ENCODE measurements at regions not wholly inside any gene's neighbourhood (a gene's known extent, or its start where the extent isn't known, plus 50 kb on each side); places are given as distances from the start of the nearest gene placed in this dataset.

DNA sequence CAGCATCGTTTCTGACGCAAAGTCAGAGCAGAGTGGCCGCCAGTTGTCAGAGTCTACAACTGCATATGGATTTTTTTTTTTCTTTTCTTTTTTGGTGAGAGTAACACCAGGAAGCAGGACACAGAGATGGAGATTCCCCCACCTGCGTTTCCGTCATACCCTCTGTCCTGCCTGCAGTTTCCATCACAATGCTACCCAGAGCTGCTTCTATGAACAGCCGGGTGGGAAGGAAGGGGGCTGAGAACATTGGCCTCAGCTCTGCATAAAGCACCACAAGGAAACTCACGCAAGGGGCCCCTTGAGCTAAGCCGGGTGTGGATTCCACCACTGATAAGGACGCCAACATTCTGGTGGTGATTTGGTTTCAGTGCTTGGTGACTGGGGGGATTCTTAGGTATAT, 183.5 kb upstream of the AFDN start:
- ATAC-seq (no peak), DNase-seq (no peak)
- Mint-ChIP-seq H3K9me3 (peaks cover 2% of the 10 kb centered on the region), H3K4me1 (ENCODE audit: low read depth) (no peaks in the 10 kb centered on the region), H3K36me3 (ENCODE audit: low read depth) (no peaks in the 10 kb centered on the region), H3K27me3 (peaks cover 7% of the 10 kb centered on the region), H3K27ac (no peak overlapping the region), H3K4me3 (no peak overlapping the region)
- intact Hi-C loops (cut with micrococcal nuclease) = no loop called here
- ChIA-PET POLR2A (no interaction called here), CTCF (no interaction called here)
- TF ChIP-seq, protein P1, sequence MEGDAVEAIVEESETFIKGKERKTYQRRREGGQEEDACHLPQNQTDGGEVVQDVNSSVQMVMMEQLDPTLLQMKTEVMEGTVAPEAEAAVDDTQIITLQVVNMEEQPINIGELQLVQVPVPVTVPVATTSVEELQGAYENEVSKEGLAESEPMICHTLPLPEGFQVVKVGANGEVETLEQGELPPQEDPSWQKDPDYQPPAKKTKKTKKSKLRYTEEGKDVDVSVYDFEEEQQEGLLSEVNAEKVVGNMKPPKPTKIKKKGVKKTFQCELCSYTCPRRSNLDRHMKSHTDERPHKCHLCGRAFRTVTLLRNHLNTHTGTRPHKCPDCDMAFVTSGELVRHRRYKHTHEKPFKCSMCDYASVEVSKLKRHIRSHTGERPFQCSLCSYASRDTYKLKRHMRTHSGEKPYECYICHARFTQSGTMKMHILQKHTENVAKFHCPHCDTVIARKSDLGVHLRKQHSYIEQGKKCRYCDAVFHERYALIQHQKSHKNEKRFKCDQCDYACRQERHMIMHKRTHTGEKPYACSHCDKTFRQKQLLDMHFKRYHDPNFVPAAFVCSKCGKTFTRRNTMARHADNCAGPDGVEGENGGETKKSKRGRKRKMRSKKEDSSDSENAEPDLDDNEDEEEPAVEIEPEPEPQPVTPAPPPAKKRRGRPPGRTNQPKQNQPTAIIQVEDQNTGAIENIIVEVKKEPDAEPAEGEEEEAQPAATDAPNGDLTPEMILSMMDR (IDR thresholded peaks at IDR 0.05) = no peak

DNA sequence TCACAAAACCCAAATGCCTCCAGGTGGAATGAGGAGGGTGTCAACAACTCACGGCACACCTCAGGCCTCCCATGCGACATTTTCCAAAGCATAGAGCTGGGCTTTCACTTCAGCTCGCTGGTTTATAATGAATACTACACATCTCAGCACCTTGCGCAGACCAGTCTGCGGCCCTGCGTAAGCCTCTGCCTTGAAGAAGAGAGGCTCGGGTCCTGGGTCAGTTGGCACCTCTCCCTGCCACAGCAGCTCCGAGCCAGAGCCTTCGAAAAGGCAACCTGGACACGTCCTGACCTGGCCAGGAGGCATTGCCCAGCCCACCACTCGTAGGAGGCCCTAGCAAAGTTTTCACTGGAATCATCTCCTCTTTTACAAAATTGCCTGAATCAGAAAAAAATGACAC, 183.0 kb upstream of the AFDN start:
- Mint-ChIP-seq H3K27ac (no peak overlapping the region), H3K9me3 (peaks cover 2% of the 10 kb centered on the region), H3K4me1 (ENCODE audit: low read depth) (no peaks in the 10 kb centered on the region), H3K36me3 (ENCODE audit: low read depth) (no peaks in the 10 kb centered on the region), H3K4me3 (no peak overlapping the region), H3K27me3 (peaks cover 7% of the 10 kb centered on the region)
- DNase-seq (no peak), ATAC-seq (no peak)
- ChIA-PET POLR2A (no interaction called here), CTCF (no interaction called here)
- intact Hi-C loops (cut with micrococcal nuclease) = no loop called here
- TF ChIP-seq, protein P1 (IDR thresholded peaks at IDR 0.05) = no peak

DNA sequence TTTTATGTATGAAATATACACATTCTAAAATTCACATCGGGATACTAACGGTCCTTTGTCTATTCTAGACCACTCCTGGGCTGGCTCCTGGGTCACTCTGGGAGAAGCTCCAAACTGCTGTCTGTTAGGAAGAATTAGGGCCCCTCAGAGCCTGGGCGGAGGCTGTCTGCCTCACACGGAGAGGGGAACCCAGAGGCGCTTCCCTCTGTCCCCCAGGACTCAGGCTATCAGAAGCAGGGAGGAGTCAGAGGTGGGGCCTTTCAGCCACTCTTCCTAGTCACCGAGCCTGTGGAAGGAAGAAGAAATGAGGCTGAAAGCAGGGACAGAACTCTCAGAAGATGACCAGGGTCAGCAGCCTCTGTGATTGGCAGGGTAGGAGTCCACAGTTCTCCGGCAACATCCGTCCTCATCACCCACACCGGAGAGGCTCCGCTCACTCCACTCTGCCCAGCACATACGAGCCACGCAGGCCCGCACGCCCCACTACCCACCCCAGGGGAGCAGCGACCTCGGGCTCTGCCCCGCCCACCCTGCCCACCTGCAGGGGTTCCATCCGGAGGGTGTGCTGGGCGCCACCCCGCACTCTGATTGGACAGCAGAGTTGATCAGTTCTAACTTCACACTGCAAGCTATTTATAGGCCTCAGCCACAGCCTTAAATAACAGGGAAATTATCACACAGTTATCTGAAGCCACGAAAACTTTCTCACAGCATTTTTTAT, 182.1 kb upstream of the AFDN start:
- TF ChIP-seq, protein P1 (IDR thresholded peaks at IDR 0.05) = no peak
- H3K27ac Mint-ChIP-seq = no peak overlapping the region
- intact Hi-C loops (cut with micrococcal nuclease) = no loop called here
- H3K9me3 Mint-ChIP-seq = peaks cover 2% of the 10 kb centered on the region
- H3K27me3 Mint-ChIP-seq = peaks cover 9% of the 10 kb centered on the region
- DNase-seq (no peak), ATAC-seq (no peak)
- CTCF ChIA-PET = no interaction called here
- no peak overlapping the region for H3K4me3 Mint-ChIP-seq
- no peaks in the 10 kb centered on the region for H3K36me3 Mint-ChIP-seq (ENCODE audit: low read depth)
- no peaks in the 10 kb centered on the region for H3K4me1 Mint-ChIP-seq (ENCODE audit: low read depth)
- POLR2A ChIA-PET = no interaction called here

DNA sequence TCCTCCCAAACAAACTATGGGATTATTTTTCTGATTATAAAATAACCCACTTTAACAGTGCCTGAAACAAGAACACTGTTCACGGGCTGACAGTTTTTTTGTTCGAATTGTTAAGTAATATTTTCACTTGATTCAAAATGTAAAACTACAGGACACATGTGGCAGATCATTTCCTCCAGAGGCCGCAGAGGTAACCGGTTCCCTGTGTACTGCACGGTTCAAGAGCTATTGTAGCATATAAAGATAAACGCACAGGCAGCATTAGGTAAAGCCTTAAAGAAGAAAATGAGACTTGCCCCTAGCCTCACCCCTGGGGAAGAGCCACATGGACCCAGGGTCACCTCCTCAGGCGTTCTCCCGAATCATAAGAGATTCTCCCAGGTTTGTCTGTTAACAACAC, 181.3 kb upstream of the AFDN start:
- no peak overlapping the region for H3K27ac Mint-ChIP-seq
- no peak for ATAC-seq
- CTCF ChIA-PET = no interaction called here
- H3K4me3 Mint-ChIP-seq = no peak overlapping the region
- peaks cover 2% of the 10 kb centered on the region for H3K9me3 Mint-ChIP-seq
- intact Hi-C loops (cut with micrococcal nuclease) = no loop called here
- H3K27me3 Mint-ChIP-seq = peaks cover 9% of the 10 kb centered on the region
- no peaks in the 10 kb centered on the region for H3K36me3 Mint-ChIP-seq (ENCODE audit: low read depth)
- no peaks in the 10 kb centered on the region for H3K4me1 Mint-ChIP-seq (ENCODE audit: low read depth)
- TF ChIP-seq, protein P1 (IDR thresholded peaks at IDR 0.05) = no peak
- POLR2A ChIA-PET = no interaction called here
- no peak for DNase-seq

DNA sequence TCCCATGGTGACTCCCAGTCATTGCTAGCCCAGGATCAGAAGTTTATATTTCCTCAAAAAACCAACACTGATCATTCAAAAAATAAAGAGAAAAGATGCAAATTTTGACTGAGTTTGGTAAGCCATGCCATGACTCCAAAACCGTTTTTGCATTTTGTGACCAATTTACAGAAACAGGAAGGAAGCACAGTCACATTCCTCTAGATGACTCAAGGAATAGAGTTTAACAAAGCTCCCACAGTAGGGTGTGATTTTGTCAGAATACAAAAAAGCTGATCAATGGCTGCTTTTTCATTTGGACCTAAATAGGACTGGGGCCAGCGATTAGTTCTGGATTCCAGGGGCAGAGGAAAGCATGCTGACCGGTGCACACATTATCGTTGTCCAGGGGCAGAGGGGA, 179.4 kb upstream of the AFDN start:
- ChIA-PET CTCF (no interaction called here), POLR2A (no interaction called here)
- intact Hi-C loops (cut with micrococcal nuclease) = no loop called here
- no peak overlapping the region for H3K4me3 Mint-ChIP-seq
- H3K4me1 Mint-ChIP-seq (ENCODE audit: low read depth) = no peaks in the 10 kb centered on the region
- no peaks in the 10 kb centered on the region for H3K36me3 Mint-ChIP-seq (ENCODE audit: low read depth)
- DNase-seq (no peak), ATAC-seq (no peak)
- TF ChIP-seq, protein P1 (IDR thresholded peaks at IDR 0.05) = no peak
- H3K27ac Mint-ChIP-seq = no peak overlapping the region
- peaks cover 9% of the 10 kb centered on the region for H3K27me3 Mint-ChIP-seq
- no peaks in the 10 kb centered on the region for H3K9me3 Mint-ChIP-seq
